Forelimb muscle (tissue), 1 donor: ENCODE measurements at regions not wholly inside any gene's neighbourhood (a gene's known extent, or its start where the extent isn't known, plus 50 kb on each side); places are given as distances from the start of the nearest gene placed in this dataset.
A peak's percentile ranks its signal among the peaks of the same experiment; 100 is the strongest.

ENCODE experiments used
- DNase-seq: peaks from one replicate; pipeline ENCODE4 v3.0.0-alpha.2; 2013; ENCODE audit warnings: low read depth

GRCh38 chr9:105912863-105913516, 218.6 kb downstream of the TMEM38B start:
- no peak for DNase-seq

- no peak for DNase-seq
Measured at GRCh38 chr9:105921057-105921726, 226.9 kb downstream of the TMEM38B start.

GRCh38 chr9:105928416-105928815, 234.1 kb downstream of the TMEM38B start:
- DNase-seq, result no peak

GRCh38 chr9:105930011-105930627, 235.8 kb downstream of the TMEM38B start:
- peak; percentile 46 for DNase-seq

GRCh38 chr9:105932276-105932675, 237.9 kb downstream of the TMEM38B start:
- no peak for DNase-seq

GRCh38 chr9:105950448-105950847, 256.1 kb downstream of the TMEM38B start:
- no peak for DNase-seq

GRCh38 chr9:105950894-105951293, 256.6 kb downstream of the TMEM38B start:
- DNase-seq, result no peak

GRCh38 chr9:105954517-105954916, 260.2 kb downstream of the TMEM38B start:
- no peak for DNase-seq

GRCh38 chr9:105957830-105958229, 263.5 kb downstream of the TMEM38B start:
- DNase-seq, result no peak

GRCh38 chr9:105958587-105958986, 264.2 kb downstream of the TMEM38B start:
- no peak for DNase-seq

- DNase-seq, result no peak
Measured at GRCh38 chr9:105959531-105959930, 265.2 kb downstream of the TMEM38B start.

- no peak for DNase-seq
Measured at GRCh38 chr9:105963343-105964099, 269.2 kb downstream of the TMEM38B start.

- no peak for DNase-seq
Measured at GRCh38 chr9:105964156-105964555, 269.8 kb downstream of the TMEM38B start.

GRCh38 chr9:105966834-105967233, 272.5 kb downstream of the TMEM38B start:
- DNase-seq, result no peak

GRCh38 chr9:105967248-105967647, 272.9 kb downstream of the TMEM38B start:
- DNase-seq, result no peak

GRCh38 chr9:105967797-105968196, 273.5 kb downstream of the TMEM38B start:
- DNase-seq, result no peak

- DNase-seq, result no peak
Measured at GRCh38 chr9:105968811-105969466, 274.6 kb downstream of the TMEM38B start.

GRCh38 chr9:105969636-105970035, 275.3 kb downstream of the TMEM38B start:
- DNase-seq, result no peak

- DNase-seq, result no peak
Measured at GRCh38 chr9:105971986-105972385, 277.6 kb downstream of the TMEM38B start.

- no peak for DNase-seq
Measured at GRCh38 chr9:105972466-105973204, 278.3 kb downstream of the TMEM38B start.

GRCh38 chr9:105973951-105974351, 279.6 kb downstream of the TMEM38B start:
- DNase-seq, result peak; percentile 85
